ENCODE measurements at regions not wholly inside any gene's neighbourhood (a gene's known extent, or its start where the extent isn't known, plus 50 kb on each side); places are given as distances from the start of the nearest gene placed in this dataset.

DNA sequence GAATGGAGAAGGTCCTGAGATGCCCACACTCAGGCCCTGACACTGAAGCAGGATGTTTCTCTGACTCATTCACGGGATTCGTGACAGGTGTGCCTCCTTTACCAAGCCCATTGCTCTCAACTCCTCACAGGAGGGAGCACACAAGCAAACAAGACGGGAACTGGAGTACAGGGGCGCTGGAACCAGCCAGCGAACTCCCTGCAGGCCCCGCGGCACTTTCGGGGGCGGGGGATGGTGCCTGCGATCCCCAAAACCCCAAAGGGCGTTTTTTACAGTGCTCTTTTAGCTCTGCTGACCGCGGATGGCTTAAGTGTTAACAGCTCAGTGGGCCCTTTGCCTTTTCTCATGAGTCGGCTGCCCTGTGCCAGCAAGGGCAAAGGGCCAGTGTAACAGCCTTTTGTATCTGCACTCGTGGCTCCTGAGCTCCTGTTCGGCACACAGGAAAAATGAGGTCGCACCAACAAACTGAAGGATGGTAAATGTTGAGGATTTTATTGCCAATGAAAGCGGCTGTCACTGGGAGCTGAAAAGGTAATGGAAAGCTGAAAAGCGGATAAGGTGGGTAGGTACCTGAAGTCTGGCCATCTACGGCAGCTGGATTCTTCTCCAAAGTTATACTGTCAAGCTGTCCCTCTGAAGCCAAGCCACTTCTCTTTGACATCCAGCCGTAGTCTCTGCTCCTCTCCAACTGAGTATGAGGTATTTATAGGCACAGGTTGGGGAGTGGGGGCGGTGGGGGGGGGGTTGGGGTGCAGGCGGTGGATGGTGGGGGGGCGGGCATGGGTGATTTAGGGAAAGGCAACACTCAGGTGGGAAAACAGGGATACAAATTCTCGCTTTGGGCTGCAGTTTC, 65.0 kb upstream of the TRPC4 start:
- TF ChIP-seq, protein P1, sequence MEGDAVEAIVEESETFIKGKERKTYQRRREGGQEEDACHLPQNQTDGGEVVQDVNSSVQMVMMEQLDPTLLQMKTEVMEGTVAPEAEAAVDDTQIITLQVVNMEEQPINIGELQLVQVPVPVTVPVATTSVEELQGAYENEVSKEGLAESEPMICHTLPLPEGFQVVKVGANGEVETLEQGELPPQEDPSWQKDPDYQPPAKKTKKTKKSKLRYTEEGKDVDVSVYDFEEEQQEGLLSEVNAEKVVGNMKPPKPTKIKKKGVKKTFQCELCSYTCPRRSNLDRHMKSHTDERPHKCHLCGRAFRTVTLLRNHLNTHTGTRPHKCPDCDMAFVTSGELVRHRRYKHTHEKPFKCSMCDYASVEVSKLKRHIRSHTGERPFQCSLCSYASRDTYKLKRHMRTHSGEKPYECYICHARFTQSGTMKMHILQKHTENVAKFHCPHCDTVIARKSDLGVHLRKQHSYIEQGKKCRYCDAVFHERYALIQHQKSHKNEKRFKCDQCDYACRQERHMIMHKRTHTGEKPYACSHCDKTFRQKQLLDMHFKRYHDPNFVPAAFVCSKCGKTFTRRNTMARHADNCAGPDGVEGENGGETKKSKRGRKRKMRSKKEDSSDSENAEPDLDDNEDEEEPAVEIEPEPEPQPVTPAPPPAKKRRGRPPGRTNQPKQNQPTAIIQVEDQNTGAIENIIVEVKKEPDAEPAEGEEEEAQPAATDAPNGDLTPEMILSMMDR (IDR thresholded peaks at IDR 0.05): no peak
- TF ChIP-seq POLR2A (IDR thresholded peaks at IDR 0.05): no peak

All from adrenal gland (tissue), 5 donors.